Vagina (tissue), 2 donors: ENCODE measurements at regions not wholly inside any gene's neighbourhood (a gene's known extent, or its start where the extent isn't known, plus 50 kb on each side); places are given as distances from the start of the nearest gene placed in this dataset.

Source experiments
- DNase-seq, 2 donors: peaks; one replicate each; pipeline ENCODE4 v3.0.0-alpha.2; 2017; ENCODE audit errors: extremely low spot score in 2 of 2
- H3K27ac ChIP-seq: fragments of 200-600 bp; sonication (generic); one replicate; pipeline ENCODE4 v1.5.1; 2019
- H3K27me3 ChIP-seq: fragments of 200-600 bp; sonication (generic); one replicate; pipeline ENCODE4 v1.5.1; 2019
- H3K36me3 ChIP-seq, 2 donors: fragments of 200-600 bp; sonication (generic); one replicate each; pipeline ENCODE4 v1.5.1; 2017 to 2019
- H3K4me1 ChIP-seq: fragments of 200-600 bp; sonication (generic); one replicate; pipeline ENCODE4 v1.5.1; 2019
- H3K4me3 ChIP-seq, 2 donors: fragments of 200-600 bp; sonication (generic); 1 replicate in 1 of 2; 2 replicates in 1 of 2; pipeline ENCODE4 v1.5.1; 2016 to 2019
- H3K9me3 ChIP-seq: fragments of 200-600 bp; sonication (generic); one replicate; pipeline ENCODE4 v1.5.1; 2019
- POLR2A ChIP-seq, 2 donors: fragments of 450-650 bp; IDR thresholded peaks; one replicate each; pipeline ENCODE4 v1.6.1; 2017; ENCODE audit warnings: antibody characterized with exemption in 2 of 2, mild to moderate bottlenecking in 2 of 2, moderate library complexity in 2 of 2
- POLR2AphosphoS5 ChIP-seq, 2 donors: sonication (generic); formaldehyde crosslinking; IDR thresholded peaks; one replicate each; pipeline ENCODE4 v1.9.0; 2017; ENCODE audit warnings: antibody characterized with exemption in 2 of 2, mild to moderate bottlenecking in 2 of 2, low read depth in 1 of 2; ENCODE audit not compliant: insufficient read depth in 1 of 2
- intact Hi-C: fragments of 100-400 bp; cut with DNase I; formaldehyde crosslinking; loops from one replicate; pipeline ENCODE4 v1.15.1; 2023
- TF ChIP-seq, protein P1 (sequence below), 3 experiments: fragments of 450-650 bp in 2 of 3; fragments of 200-600 bp in 1 of 3; sonication (generic) in 1 of 3; IDR thresholded peaks; one replicate each; pipeline ENCODE4 v1.5.1; 2017 to 2019; ENCODE audit warnings: antibody characterized with exemption in 3 of 3, mild to moderate bottlenecking in 2 of 3, moderate library complexity in 2 of 3

DNA sequence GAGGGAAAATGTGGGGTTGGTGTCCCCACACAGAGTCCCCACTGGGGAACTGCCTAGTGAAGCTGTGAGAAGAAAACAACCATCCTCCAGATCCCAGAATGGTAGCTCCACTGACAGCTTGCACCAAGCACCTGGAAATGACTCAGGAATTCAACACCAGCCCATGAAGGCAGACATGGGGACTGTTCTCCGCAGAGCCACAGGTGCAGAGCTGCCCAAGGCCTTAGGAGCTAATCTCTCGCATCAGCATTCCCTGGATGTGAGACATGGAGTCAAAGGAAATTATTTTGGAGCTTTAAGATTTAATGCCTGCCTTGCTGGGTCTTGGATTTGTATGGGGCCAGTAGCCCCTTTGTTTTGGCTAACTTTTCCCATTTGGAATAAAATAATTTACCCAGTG lies 367.9 kb downstream of the FAM133A start:
- H3K27me3 ChIP-seq, result no peaks in the 10 kb centered on the region
- H3K9me3 ChIP-seq, result no peaks in the 10 kb centered on the region
- intact Hi-C loops, result no loop called here
- H3K27ac ChIP-seq, result no peak overlapping the region
- DNase-seq, result no peak
- no peaks in the 10 kb centered on the region for H3K4me1 ChIP-seq
- TF ChIP-seq, protein P1, sequence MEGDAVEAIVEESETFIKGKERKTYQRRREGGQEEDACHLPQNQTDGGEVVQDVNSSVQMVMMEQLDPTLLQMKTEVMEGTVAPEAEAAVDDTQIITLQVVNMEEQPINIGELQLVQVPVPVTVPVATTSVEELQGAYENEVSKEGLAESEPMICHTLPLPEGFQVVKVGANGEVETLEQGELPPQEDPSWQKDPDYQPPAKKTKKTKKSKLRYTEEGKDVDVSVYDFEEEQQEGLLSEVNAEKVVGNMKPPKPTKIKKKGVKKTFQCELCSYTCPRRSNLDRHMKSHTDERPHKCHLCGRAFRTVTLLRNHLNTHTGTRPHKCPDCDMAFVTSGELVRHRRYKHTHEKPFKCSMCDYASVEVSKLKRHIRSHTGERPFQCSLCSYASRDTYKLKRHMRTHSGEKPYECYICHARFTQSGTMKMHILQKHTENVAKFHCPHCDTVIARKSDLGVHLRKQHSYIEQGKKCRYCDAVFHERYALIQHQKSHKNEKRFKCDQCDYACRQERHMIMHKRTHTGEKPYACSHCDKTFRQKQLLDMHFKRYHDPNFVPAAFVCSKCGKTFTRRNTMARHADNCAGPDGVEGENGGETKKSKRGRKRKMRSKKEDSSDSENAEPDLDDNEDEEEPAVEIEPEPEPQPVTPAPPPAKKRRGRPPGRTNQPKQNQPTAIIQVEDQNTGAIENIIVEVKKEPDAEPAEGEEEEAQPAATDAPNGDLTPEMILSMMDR (IDR thresholded peaks at IDR 0.05), result no peak
- TF ChIP-seq POLR2A (IDR thresholded peaks at IDR 0.05) (no peak), POLR2AphosphoS5 (IDR thresholded peaks at IDR 0.05; ENCODE audit: insufficient read depth in 1 of 2, low read depth in 1 of 2) (no peak)
- H3K36me3 ChIP-seq, result no peaks in the 10 kb centered on the region
- H3K4me3 ChIP-seq, result no peak overlapping the region

DNA sequence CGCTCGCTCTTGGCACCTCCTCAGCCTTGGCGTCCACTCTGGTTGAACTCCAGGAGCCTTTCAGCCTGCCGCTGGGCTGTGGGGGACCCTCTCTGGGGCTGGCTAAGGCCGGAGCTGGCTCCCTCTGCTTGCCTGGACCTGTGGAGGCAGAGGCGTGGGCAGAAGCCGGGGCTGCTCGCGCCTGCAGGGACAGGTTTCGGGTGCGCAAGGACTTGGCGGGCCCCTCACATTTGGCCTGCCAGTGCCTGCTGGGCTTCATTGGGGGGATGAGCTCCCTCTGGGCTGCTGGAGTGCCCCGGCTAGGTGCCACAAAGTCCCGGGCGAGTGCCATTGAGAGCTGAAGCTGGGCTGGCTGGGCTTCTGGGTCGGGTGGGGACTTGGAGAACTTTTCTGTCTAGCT lies 371.7 kb downstream of the FAM133A start:
- no peaks in the 10 kb centered on the region for H3K9me3 ChIP-seq
- TF ChIP-seq, protein P1 (IDR thresholded peaks at IDR 0.05), result no peak
- no peak for TF ChIP-seq POLR2A (IDR thresholded peaks at IDR 0.05)
- no peak for TF ChIP-seq POLR2AphosphoS5 (IDR thresholded peaks at IDR 0.05; ENCODE audit: insufficient read depth in 1 of 2, low read depth in 1 of 2)
- intact Hi-C loops, result no loop called here

DNA sequence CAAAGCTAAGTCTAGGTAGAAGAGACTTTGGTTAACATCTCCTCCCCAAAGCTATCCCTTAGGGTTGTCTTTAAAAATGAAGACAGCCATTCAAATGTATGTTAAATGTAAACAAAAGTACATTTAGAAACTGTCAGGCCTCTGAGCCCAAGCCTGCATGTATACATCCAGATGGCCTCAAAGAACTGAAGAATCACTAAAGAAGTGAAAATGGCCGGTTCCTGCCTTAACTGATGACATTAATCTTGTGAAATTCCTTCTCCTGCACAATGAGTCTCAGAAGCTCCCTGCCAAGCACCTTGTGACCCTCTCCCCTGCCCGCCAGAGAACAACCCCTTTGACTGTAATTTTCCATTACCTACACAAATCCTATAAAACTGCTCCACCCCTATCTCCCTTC lies 377.9 kb downstream of the FAM133A start:
- TF ChIP-seq POLR2A (IDR thresholded peaks at IDR 0.05) (no peak), POLR2AphosphoS5 (IDR thresholded peaks at IDR 0.05; ENCODE audit: insufficient read depth in 1 of 2, low read depth in 1 of 2) (no peak)
- TF ChIP-seq, protein P1 (IDR thresholded peaks at IDR 0.05), result no peak
- H3K27me3 ChIP-seq, result no peaks in the 10 kb centered on the region

More for the DNA sequence above, 371.7 kb downstream of the FAM133A start:
- Histone ChIP-seq H3K36me3 (no peaks in the 10 kb centered on the region), H3K27me3 (no peaks in the 10 kb centered on the region), H3K4me1 (no peaks in the 10 kb centered on the region), H3K4me3 (no peak overlapping the region), H3K27ac (no peak overlapping the region)
- DNase-seq, result no peak

DNA sequence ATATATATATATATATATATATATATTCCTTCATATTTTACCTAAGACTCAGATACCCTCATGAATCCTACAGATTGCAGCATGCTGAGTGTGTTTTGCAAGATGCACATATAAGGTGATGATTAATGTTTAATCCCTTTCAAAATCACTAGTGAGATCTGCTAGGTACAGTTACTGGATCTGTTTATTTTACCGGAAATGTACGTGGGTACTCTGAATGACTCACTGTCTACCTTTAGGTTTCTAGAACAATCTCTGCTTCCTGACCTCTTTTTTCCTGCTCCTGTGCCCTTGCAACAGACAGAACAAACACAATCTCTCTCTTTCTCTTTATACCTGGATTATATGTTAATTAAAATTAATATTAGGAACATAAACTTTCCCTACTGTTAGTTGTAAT lies 379.6 kb downstream of the FAM133A start:
- Histone ChIP-seq H3K9me3 (no peaks in the 10 kb centered on the region), H3K4me1 (no peaks in the 10 kb centered on the region), H3K4me3 (no peak overlapping the region), H3K27ac (no peak overlapping the region), H3K36me3 (no peaks in the 10 kb centered on the region), H3K27me3 (no peaks in the 10 kb centered on the region)
- no peak for DNase-seq
- intact Hi-C loops, result no loop called here
- TF ChIP-seq POLR2A (IDR thresholded peaks at IDR 0.05) (no peak), POLR2AphosphoS5 (IDR thresholded peaks at IDR 0.05; ENCODE audit: insufficient read depth in 1 of 2, low read depth in 1 of 2) (no peak)
- TF ChIP-seq, protein P1 (IDR thresholded peaks at IDR 0.05), result no peak

More for the DNA sequence above, 377.9 kb downstream of the FAM133A start:
- DNase-seq, result no peak
- Histone ChIP-seq H3K4me1 (no peaks in the 10 kb centered on the region), H3K4me3 (no peak overlapping the region), H3K9me3 (no peaks in the 10 kb centered on the region), H3K27ac (no peak overlapping the region), H3K36me3 (no peaks in the 10 kb centered on the region)
- intact Hi-C loops, result no loop called here

DNA sequence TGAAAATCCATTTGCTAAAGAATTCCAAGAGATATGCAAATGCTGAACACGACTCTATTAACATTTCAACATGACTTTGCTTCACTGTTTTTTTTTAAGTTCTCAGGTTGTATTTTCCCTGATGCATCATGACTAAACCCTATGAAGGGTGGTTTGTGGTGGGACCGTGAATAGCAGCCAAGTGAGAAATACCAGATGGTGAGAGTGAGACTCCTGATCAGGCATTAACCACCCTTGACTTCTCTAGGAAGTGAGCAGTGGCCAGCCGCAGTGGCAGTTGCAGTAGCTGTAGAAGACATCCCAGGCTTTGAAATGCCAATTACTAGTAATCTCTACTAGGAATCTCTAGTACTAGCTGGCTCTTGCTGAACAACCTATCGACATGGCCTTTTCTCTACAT lies 383.4 kb downstream of the FAM133A start:
- TF ChIP-seq, protein P1 (IDR thresholded peaks at IDR 0.05), result no peak
- TF ChIP-seq POLR2AphosphoS5 (IDR thresholded peaks at IDR 0.05; ENCODE audit: insufficient read depth in 1 of 2, low read depth in 1 of 2), result no peak
- no peak for TF ChIP-seq POLR2A (IDR thresholded peaks at IDR 0.05)
- intact Hi-C loops, result no loop called here
- DNase-seq, result no peak

More for the DNA sequence above, 383.4 kb downstream of the FAM133A start:
- Histone ChIP-seq H3K27ac (no peak overlapping the region), H3K27me3 (no peaks in the 10 kb centered on the region), H3K36me3 (no peaks in the 10 kb centered on the region), H3K4me3 (no peak overlapping the region), H3K4me1 (no peaks in the 10 kb centered on the region), H3K9me3 (no peaks in the 10 kb centered on the region)
